HG03378 (cell line): ENCODE measurements at regions not wholly inside any gene's neighbourhood (a gene's known extent, or its start where the extent isn't known, plus 50 kb on each side); places are given as distances from the start of the nearest gene placed in this dataset.

ENCODE experiments used
- ATAC-seq: cut with Tn5 transposase; IDR thresholded peaks from one replicate; pipeline ENCODE4 v1.9.1; 2021; ENCODE audit warnings: mild to moderate bottlenecking, moderate library complexity; ENCODE audit not compliant: unreplicated experiment

GRCh38 chr10:128457136-128457535 is 330.9 kb upstream of the MKI67 start:
- no peak for ATAC-seq

GRCh38 chr10:128461991-128462390 is 335.8 kb upstream of the MKI67 start:
- ATAC-seq: no peak

- ATAC-seq: no peak
These were observed 336.6 kb upstream of the MKI67 start for GRCh38 chr10:128462844-128463243.

- ATAC-seq: no peak
These were observed 338.0 kb upstream of the MKI67 start for GRCh38 chr10:128463991-128464760.

- no peak for ATAC-seq
These were observed 339.5 kb upstream of the MKI67 start for GRCh38 chr10:128465697-128466096.

- ATAC-seq: no peak
These were observed 340.7 kb upstream of the MKI67 start for GRCh38 chr10:128466831-128467371.

DNA sequence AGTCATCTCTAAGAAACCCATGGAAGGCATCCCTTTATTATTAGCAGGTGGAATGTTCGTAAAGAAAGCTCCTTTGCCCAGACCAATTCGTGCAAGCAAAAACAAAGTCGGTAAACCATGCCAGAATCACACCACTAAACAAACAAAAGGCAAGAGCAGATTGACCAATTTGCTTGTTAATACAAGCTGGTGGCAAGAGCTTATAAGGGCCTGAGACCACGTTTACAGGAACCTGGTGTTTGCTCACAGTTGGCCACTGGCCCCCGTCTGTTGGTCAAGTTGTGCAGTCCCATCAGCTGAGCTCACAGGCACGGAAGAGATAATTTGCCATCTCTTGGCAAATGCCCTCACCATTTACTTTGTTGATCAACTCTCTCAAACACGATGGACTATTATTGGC is 342.2 kb upstream of the MKI67 start:
- no peak for ATAC-seq

DNA sequence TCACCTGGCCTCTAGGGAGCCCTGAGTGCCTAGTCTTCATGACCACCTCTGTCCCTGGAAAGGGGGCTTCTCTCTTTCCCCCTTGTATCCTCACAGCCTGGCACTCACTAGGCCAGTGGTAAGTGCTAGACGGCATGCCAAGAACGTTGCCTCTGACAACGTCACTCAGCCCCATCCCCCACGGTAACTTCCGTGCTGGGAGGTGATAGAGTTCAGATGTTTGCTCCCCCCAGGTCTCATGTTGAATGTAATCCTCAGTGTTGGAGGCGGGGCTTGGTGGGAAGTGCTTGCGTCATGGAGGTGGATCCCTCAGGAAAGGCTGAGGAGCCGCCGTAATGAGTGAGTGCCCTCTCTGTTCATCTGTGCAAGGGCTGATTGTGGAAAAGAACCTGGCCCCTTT is 343.3 kb upstream of the MKI67 start:
- ATAC-seq: no peak

DNA sequence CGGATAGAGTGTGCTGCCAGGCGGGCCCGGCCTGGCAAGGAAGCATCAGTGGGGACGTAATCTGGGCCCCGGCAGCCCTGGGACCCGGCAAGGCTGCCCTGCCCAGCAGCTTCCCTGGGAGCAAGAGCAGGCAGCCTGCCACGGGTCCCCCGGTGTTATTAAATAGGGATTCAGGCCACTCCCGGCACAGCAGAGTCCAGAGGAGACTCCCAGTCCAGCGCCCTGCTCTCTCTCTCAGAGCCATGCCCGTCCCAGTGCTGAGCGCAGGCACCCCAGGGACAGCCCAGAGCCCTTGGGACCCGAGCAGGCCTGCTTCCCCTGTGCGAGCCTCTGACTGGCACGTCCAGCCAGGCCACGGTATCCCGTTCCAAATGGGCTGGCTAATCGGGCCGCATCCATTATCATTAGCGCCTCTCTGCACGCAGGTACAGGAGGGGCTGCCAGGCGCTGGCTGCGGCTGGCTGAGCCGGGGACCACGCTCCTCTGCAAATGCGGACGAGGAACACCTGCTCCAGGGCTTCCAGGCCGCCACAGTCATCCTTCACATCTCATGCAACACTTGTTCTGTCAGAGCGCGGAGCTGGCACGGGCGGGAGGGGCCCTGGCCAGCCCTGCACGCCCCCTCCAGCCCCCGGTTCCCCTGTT is 344.2 kb upstream of the MKI67 start:
- no peak for ATAC-seq

- no peak for ATAC-seq
These were observed 344.9 kb upstream of the MKI67 start for GRCh38 chr10:128471151-128471550.

DNA sequence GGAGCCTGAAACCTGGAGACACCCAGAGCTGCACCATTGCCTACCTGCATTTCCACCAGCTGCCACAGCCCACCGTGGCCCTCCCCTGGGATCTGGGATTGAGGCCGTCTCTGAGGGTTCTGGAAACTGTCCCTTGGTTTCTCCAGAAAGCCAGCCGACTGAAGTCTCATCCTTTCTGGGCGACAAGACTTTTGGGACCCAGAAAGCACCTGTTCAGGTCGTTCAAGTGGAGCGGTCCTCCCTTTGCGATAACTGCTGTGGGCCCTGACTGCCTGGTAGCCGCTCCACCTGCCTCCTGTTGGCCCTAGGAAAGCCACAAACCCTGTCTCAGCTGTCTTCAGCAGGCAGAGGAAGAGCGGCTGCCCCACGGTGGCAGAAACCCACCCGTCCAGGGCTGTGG is 346.0 kb upstream of the MKI67 start:
- ATAC-seq: no peak

DNA sequence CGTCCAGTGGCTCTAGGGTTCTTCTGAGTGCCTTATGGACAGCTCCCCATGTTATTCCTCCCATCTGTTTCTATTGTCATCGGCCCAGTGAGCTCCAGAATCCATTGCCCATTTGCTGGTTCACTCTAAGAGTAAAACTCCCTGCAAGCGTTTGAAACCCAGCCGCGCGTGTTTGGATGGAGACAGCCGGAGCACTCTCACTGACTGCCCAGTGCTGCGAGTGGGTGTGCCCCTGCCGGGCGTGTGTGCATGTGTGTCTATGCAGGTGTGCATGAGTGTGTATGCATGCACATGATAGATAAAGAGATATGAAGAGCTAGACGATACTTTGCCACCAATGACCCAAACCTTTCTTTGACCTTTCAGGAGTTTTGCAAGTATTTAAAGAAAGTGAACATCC is 347.2 kb upstream of the MKI67 start:
- no peak for ATAC-seq

DNA sequence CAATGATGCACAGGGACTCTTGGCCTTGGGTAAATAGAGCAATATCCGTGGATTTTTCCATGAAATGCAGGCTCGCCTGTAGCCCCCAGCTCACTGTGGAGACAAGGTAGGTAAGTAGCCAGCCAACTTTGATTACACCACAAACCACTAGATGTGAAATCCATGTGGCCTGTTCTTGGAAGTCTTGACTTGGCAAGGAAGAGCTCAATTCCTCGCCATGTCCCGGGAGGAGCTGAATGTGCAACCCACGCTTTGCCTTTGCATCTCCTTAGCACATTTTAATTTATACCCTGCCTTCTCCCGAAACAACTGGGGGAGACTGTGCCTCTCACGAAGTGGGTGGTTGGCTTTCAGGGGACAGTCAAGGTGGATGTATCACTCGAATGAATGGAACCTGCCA is 347.7 kb upstream of the MKI67 start:
- no peak for ATAC-seq

DNA sequence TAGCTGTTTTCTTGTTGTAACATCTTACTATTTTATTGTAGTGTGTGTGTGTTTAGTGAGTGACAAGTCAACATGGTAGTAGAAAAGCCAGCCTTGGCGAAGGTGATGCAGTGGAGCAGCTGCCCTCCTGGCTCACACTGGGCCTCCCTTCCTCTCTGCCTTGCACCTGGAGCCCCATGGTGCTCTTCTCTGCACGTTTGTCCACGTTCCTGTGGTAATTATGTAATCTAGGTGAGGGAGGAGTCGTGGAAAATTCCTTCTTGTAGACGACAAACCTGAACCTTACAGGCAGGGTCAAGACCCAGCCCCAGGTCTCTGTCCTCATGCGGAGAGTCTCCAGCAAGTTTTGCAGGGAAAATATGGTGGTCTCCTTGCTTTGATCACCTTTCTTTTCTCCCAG is 348.3 kb upstream of the MKI67 start:
- ATAC-seq: no peak

- no peak for ATAC-seq
These were observed 349.6 kb upstream of the MKI67 start for GRCh38 chr10:128475686-128476367.

- ATAC-seq: no peak
These were observed 350.1 kb upstream of the MKI67 start for GRCh38 chr10:128476368-128476725.

DNA sequence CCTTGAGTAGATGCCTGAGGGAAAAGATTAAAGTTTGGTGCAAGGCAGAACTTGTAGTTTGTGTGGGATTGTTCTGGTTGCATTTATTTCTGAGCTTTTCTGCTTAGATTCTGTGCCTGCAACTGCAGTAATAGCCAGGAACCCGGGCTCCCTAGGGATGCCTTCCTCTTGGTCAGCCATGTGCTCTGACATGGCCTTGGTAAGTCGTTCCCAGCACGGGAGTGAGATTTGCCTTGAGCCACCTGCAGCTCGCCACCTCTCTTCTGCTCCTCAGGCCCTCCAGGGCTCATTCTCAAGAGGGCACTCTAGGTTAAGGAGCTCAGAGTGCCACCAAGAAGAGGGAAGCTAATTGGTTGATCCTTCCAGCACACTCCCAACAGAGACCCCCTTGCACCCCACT is 350.6 kb upstream of the MKI67 start:
- ATAC-seq: no peak

DNA sequence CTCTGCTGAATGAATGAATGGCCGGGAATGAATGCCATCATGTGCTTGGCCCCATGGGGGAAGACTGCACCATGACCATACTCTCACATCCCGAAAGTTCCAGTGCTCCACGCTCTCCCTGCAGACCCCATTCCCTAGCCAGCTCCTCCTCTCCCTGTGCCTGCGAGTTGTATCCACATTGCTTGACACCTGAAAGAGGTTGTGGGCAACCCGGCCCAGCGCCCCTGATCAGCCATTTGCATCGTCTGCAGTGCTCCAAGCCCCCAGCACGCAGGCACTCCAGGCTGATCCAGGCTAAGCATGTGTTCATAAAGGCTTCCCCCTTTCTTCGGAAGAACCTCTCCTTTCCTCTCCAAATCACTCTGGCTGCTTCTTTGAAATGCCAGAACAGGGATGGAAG is 354.4 kb upstream of the MKI67 start:
- ATAC-seq: no peak

GRCh38 chr10:128481152-128481840 is 355.1 kb upstream of the MKI67 start:
- ATAC-seq: no peak

DNA sequence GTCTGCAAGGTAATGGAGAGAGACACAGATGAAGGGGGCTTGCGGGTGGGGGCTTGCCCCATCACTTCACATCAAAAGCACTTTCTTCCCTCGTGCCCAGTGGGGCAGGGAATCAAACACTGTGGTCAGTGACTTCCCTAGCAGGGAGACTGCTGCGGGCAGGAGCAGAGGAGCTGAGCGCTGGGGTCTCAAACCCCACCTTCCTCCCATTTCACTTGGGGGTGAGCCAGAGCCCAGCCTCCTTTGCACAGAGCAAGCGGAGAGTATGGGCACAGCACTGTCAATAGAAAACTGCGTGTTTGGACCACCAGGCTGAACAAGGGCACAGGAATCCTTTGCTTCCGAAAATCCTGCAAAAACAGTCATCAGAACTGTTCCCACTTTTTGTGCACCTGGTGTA is 355.8 kb upstream of the MKI67 start:
- ATAC-seq: no peak

GRCh38 chr10:128483216-128483615 is 357.0 kb upstream of the MKI67 start:
- no peak for ATAC-seq
